ENCODE measurements at regions not wholly inside any gene's neighbourhood (a gene's known extent, or its start where the extent isn't known, plus 50 kb on each side); places are given as distances from the start of the nearest gene placed in this dataset.

DNA sequence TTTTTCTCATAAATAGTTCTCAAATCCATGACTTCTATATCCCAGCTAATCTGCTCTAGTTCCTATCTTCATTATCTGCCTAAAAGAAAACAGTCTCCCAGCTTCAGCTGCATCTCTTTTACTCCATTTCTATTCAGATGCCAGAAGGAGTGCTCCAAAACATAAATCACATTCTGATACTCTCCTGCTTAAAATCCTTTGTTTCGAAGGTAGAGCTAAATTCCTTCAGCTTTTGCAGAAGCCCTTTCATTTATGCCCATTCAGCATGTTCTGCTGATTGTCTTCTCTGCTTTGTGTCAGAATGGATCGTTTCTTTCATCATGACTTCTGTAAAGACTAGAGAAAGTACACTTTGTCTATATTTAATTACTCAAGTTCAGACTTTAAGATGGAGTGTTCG is 440.1 kb upstream of the SMIM31 start:
- Histone ChIP-seq H3K36me3 (ENCODE audit: control insufficient read depth, insufficient read depth, low read length) (no peaks in the 10 kb centered on the region), H3K27me3 (replicated peaks; ENCODE audit: control insufficient read depth, insufficient read depth, low read length) (no peaks in the 10 kb centered on the region), H3K4me3 (replicated peaks; ENCODE audit: low read depth, low read length) (no peak overlapping the region)
- TF ChIP-seq, protein P1, sequence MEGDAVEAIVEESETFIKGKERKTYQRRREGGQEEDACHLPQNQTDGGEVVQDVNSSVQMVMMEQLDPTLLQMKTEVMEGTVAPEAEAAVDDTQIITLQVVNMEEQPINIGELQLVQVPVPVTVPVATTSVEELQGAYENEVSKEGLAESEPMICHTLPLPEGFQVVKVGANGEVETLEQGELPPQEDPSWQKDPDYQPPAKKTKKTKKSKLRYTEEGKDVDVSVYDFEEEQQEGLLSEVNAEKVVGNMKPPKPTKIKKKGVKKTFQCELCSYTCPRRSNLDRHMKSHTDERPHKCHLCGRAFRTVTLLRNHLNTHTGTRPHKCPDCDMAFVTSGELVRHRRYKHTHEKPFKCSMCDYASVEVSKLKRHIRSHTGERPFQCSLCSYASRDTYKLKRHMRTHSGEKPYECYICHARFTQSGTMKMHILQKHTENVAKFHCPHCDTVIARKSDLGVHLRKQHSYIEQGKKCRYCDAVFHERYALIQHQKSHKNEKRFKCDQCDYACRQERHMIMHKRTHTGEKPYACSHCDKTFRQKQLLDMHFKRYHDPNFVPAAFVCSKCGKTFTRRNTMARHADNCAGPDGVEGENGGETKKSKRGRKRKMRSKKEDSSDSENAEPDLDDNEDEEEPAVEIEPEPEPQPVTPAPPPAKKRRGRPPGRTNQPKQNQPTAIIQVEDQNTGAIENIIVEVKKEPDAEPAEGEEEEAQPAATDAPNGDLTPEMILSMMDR (IDR thresholded peaks at IDR 0.05; ENCODE audit: insufficient read depth, low read length, poor library complexity, severe bottlenecking): no peak
- DNase-seq (ENCODE audit: extremely low read depth, insufficient read length): no peak

DNA sequence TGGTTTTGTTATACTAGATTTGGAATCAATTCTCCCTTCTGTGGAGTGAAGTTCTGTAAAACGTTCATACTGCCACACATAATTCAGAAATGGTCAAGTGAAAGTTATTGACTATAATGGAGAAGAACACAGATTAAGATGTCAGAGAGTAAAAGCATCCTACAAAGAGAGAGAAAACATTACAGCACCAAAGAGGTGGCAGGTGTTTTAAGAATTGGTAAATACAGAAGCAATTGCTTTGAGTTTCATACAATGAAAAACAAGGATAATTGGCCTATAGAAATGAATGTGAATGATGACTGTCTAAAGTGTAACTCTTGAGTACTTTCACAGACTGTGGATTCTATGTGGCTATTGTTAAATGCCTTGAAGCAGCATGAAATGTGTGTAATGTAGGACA is 435.6 kb upstream of the SMIM31 start:
- Histone ChIP-seq H3K4me3 (replicated peaks; ENCODE audit: low read depth, low read length) (no peak overlapping the region), H3K27me3 (replicated peaks; ENCODE audit: control insufficient read depth, insufficient read depth, low read length) (no peaks in the 10 kb centered on the region), H3K36me3 (ENCODE audit: control insufficient read depth, insufficient read depth, low read length) (no peaks in the 10 kb centered on the region)
- no peak for DNase-seq (ENCODE audit: extremely low read depth, insufficient read length)
- TF ChIP-seq, protein P1 (IDR thresholded peaks at IDR 0.05; ENCODE audit: insufficient read depth, low read length, poor library complexity, severe bottlenecking): no peak

DNA sequence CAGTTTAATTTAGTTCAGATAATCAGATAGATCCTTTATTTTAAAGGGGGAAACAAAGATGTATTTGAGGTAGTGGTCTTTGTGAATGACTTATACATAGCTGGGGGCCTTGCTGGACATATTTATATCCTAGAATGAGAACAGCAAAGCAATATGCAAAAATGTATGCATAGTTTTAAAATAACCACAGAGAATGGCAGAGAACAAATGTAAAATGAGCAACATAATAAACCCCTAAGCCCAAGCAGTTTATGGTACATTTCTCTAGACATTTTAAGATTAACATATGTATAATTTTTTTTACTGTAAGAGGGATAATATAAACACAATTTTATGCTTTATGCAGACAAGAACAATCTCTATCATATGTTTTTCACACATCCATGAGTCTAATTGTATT is 434.2 kb upstream of the SMIM31 start:
- no peak for DNase-seq (ENCODE audit: extremely low read depth, insufficient read length)
- Histone ChIP-seq H3K4me3 (replicated peaks; ENCODE audit: low read depth, low read length) (no peak overlapping the region), H3K36me3 (ENCODE audit: control insufficient read depth, insufficient read depth, low read length) (no peaks in the 10 kb centered on the region), H3K27me3 (replicated peaks; ENCODE audit: control insufficient read depth, insufficient read depth, low read length) (no peaks in the 10 kb centered on the region)
- TF ChIP-seq, protein P1 (IDR thresholded peaks at IDR 0.05; ENCODE audit: insufficient read depth, low read length, poor library complexity, severe bottlenecking): no peak

DNA sequence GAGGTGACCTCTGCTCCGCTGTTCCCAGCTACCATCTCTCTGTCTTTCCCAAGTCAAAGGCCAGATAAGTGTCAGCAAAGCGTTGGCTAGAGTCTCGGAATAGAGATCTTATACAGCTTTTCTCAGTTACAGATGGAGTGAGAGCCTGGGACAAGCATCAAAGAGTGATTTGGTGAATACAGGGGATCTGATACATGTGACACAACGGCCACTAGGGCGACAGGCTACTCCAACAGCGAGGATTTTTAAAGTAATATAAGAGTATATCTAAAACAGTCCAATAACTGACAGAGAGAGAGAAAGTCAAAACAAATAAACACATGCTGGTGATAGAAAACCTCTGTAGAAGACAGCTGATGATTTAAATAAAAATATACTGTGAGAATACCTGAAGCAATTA is 433.1 kb upstream of the SMIM31 start:
- H3K27me3 ChIP-seq (replicated peaks; ENCODE audit: control insufficient read depth, insufficient read depth, low read length): no peaks in the 10 kb centered on the region
- DNase-seq (ENCODE audit: extremely low read depth, insufficient read length): no peak
- H3K4me3 ChIP-seq (replicated peaks; ENCODE audit: low read depth, low read length): no peak overlapping the region
- TF ChIP-seq, protein P1 (IDR thresholded peaks at IDR 0.05; ENCODE audit: insufficient read depth, low read length, poor library complexity, severe bottlenecking): no peak
- H3K36me3 ChIP-seq (ENCODE audit: control insufficient read depth, insufficient read depth, low read length): no peaks in the 10 kb centered on the region

DNA sequence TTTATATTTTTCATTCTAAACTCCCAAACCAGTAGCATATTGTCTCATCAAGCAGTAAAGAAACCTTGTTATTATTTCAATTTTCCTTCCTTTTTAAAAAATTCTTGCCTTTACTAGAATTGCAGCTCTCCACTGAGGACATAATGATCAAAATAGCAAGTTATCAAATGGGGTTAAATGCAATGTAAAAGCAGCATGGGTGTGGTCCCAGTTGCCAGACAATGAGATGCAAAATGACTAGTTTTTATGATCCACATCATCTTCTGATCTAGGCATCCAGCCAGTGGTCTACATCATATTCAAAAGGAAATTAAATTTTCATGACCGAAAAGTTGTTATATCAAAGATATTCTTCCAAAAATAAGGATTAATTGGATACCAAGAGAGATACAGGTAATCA is 427.9 kb upstream of the SMIM31 start:
- H3K27me3 ChIP-seq (replicated peaks; ENCODE audit: control insufficient read depth, insufficient read depth, low read length): no peaks in the 10 kb centered on the region; the same call in 1 of the 2 replicates
- H3K36me3 ChIP-seq (ENCODE audit: control insufficient read depth, insufficient read depth, low read length): no peaks in the 10 kb centered on the region
- TF ChIP-seq, protein P1 (IDR thresholded peaks at IDR 0.05; ENCODE audit: insufficient read depth, low read length, poor library complexity, severe bottlenecking): no peak
- no peak overlapping the region for H3K4me3 ChIP-seq (replicated peaks; ENCODE audit: low read depth, low read length)
- DNase-seq (ENCODE audit: extremely low read depth, insufficient read length): no peak

DNA sequence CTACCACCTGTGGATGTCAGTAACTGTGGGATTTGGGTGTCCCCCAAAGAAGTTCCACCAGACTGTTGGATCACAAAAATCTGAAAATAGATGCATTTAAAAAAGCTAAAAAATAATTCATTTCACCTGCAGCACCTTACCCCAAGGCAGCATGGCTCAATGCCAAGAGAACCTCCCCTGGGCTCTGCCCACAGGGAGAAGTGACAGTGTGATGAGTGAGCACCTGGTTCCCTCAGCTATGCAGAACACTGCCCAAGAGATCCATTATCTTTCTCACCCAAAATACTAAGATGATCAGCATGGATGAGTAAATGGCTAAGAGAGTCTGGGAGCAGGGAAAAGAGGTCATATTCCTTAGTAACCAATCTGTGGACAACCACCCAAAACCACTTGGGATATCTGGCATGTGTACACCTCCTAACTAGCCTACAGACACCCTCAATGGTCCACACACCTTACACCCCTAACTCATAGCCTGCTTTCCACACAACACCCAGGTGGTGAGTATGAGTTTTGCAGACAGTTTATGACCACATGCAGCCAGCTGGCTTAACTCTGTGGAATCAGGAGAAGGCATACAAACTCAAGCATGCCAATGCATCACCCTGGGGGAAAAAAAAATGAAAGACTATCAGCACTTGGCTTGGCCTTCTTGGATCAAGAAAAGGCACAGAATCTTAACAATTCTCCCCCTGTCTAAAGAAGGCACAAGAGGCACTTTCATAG is 416.5 kb upstream of the SMIM31 start:
- Histone ChIP-seq H3K36me3 (ENCODE audit: control insufficient read depth, insufficient read depth, low read length) (no peaks in the 10 kb centered on the region), H3K4me3 (replicated peaks; ENCODE audit: low read depth, low read length) (no peak overlapping the region), H3K27me3 (replicated peaks; ENCODE audit: control insufficient read depth, insufficient read depth, low read length) (no peaks in the 10 kb centered on the region)
- no peak for DNase-seq (ENCODE audit: extremely low read depth, insufficient read length)
- TF ChIP-seq, protein P1 (IDR thresholded peaks at IDR 0.05; ENCODE audit: insufficient read depth, low read length, poor library complexity, severe bottlenecking): no peak

Data from GM06990 (cell line).